ENCODE measurements at regions not wholly inside any gene's neighbourhood (a gene's known extent, or its start where the extent isn't known, plus 50 kb on each side); places are given as distances from the start of the nearest gene placed in this dataset.

GRCh38 chr13:78383071-78383484 is 220.3 kb downstream of the POU4F1 start:
- TF ChIP-seq CTCF (IDR thresholded peaks at IDR 0.05) (no peak), POLR2A (IDR thresholded peaks at IDR 0.05) (no peak)
